ENCODE measurements at regions not wholly inside any gene's neighbourhood (a gene's known extent, or its start where the extent isn't known, plus 50 kb on each side); places are given as distances from the start of the nearest gene placed in this dataset.

DNA sequence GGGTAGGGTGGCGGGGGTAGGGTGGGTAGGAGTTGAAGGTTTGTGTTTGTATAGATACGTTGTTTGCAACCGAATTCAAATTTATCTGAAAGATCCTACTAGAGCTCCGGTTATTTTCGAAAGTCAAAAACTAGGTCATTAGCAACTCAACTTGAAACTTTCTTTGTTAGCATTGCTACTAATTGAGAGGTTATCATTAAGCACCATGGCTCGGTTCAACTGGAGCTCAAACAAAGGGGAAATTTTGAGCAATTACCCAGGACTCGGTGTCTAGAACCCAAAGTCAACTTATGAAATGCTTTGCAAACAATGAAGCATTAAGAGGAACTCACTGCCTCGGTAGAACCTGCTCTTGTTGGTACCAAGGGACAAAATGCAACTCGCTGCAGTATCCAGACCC is 207.7 kb downstream of the BCAT1 start:
- no peak for DNase-seq (ENCODE audit: low read depth)
- H3K4me3 ChIP-seq (ENCODE audit: low read depth, low read length) = no peak overlapping the region
- TF ChIP-seq, protein P1, sequence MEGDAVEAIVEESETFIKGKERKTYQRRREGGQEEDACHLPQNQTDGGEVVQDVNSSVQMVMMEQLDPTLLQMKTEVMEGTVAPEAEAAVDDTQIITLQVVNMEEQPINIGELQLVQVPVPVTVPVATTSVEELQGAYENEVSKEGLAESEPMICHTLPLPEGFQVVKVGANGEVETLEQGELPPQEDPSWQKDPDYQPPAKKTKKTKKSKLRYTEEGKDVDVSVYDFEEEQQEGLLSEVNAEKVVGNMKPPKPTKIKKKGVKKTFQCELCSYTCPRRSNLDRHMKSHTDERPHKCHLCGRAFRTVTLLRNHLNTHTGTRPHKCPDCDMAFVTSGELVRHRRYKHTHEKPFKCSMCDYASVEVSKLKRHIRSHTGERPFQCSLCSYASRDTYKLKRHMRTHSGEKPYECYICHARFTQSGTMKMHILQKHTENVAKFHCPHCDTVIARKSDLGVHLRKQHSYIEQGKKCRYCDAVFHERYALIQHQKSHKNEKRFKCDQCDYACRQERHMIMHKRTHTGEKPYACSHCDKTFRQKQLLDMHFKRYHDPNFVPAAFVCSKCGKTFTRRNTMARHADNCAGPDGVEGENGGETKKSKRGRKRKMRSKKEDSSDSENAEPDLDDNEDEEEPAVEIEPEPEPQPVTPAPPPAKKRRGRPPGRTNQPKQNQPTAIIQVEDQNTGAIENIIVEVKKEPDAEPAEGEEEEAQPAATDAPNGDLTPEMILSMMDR (IDR thresholded peaks at IDR 0.05; ENCODE audit: insufficient read depth, low read length) = no peak

DNA sequence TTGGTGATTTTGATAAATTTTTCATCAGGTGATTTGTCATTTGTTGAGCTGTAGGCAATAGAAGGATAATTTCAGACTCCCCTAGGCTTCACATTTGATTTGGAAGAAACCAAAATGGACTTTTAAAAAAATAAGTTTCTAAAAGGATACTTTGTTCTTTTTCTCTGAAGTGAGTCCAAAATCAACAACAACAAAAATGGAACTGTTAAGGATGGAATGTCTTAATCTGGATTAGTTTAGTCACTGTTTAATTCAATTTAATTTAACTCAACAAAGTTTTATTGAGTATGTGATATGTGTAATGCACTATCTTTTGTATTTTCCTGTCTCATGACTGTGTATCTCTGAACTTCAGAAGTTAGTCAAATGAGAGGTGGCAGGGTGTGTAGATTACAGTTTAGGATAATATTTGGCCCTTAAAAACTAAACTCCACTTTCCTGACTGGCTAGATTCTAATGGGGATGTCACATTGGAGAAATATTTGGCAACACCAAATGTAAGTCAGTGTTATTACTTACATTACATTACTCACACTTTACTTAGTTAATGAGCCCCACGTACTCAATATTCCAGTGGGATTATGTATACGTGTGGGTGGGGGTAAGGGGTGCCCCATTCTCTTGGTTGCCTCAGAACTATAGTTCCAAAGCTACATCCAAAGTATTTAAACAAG is 209.7 kb downstream of the BCAT1 start:
- no peak overlapping the region for H3K4me3 ChIP-seq (ENCODE audit: low read depth, low read length)
- TF ChIP-seq, protein P1 (IDR thresholded peaks at IDR 0.05; ENCODE audit: insufficient read depth, low read length) = no peak
- DNase-seq (ENCODE audit: low read depth) = peak; percentile 18

DNA sequence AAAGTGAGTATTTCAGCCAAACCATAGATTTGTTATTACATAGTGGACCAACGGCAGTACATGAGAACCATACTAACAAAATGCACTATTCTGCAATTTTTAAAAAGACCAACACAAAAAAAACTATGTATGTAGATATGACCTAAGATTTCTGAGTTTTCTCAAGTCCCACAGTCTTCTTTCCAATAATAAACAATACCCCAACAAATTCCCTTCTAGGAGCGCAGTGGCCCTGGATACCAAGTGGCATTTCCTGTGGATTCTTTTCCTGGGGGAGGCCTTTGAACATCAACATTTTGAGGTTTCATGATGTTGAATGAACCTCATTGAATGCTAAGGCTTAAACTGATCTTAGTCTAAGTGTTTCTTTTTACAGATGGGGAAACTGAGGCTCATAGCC is 210.5 kb downstream of the BCAT1 start:
- TF ChIP-seq, protein P1 (IDR thresholded peaks at IDR 0.05; ENCODE audit: insufficient read depth, low read length) = no peak
- no peak for DNase-seq (ENCODE audit: low read depth)
- no peak overlapping the region for H3K4me3 ChIP-seq (ENCODE audit: low read depth, low read length)

DNA sequence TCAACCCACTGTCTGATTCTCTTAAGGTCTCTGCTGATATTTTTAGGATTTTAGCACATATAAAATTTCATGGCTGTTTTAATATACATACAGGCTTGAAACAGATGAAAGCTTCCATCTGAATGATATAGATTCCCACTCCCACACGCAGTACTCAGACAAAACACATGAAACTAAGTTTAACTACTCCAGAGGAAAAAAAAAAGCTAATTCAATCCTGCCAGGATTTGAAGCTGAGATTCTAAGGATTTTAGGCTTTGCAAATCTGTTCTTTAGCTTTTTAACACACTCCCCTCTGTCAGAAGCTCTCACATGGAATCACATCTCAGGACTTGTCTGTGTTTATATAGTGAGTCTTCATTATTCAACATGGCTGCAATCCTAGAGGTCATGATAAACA is 217.3 kb downstream of the BCAT1 start:
- H3K4me3 ChIP-seq (ENCODE audit: low read depth, low read length) = no peak overlapping the region
- no peak for DNase-seq (ENCODE audit: low read depth)
- TF ChIP-seq, protein P1 (IDR thresholded peaks at IDR 0.05; ENCODE audit: insufficient read depth, low read length) = no peak

DNA sequence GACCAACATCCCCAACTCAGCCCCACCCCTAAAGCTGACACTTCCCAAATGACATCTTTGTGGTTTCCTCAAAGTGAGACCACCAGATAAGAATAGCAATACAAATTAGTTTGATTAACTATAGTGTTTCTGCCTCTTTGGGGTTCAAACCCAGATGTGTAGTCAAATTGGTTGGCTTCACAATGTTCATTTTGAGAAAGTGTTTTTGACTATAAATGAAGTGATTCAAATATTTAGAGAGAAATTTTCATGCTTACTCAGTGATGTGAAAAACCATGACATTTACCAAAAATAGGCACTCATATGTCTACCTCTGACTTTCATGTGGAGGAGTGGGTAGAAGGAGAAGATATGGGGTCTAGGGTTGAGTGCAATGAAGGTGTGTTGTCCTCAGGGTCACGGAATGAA is 218.4 kb downstream of the BCAT1 start:
- TF ChIP-seq, protein P1 (IDR thresholded peaks at IDR 0.05; ENCODE audit: insufficient read depth, low read length) = no peak
- no peak for DNase-seq (ENCODE audit: low read depth)
- H3K4me3 ChIP-seq (ENCODE audit: low read depth, low read length) = no peak overlapping the region

DNA sequence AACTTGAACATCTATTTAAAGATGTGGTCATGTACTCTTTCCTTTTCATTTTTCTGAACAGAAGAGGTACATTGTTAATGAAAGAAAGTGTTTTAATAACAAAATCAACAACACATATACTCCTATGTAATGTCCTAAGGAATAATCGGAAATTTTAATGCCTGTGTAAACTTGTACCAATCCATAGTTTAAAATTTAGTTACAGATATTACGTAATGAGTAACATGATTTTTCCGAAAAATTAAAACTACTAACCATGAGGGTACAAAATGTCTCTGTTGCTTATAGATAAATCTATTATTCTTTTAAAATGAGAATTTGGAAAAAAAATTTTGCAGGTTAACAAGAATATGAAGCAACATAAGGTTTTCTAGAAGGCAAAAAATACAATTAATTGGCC is 220.1 kb downstream of the BCAT1 start:
- TF ChIP-seq, protein P1 (IDR thresholded peaks at IDR 0.05; ENCODE audit: insufficient read depth, low read length) = no peak
- H3K4me3 ChIP-seq (ENCODE audit: low read depth, low read length) = no peak overlapping the region
- no peak for DNase-seq (ENCODE audit: low read depth)

DNA sequence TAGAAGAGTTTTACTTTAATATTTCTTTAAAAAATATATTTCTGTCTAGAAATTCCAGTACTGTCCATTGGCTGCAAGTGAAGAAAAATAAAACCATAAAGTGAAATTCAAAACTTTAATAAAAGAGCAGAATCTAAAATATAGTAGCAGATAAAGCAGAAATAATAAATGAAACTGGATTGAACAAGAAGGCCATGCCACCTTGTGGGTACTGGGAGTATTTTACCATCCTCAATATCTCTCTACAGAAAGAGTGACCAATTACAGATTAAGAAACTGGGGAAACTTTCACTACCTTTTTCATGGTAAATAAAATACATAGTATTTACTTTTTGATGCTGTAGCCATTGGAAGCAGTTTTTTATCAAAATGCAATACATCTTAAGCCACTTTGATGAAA is 220.5 kb downstream of the BCAT1 start:
- TF ChIP-seq, protein P1 (IDR thresholded peaks at IDR 0.05; ENCODE audit: insufficient read depth, low read length) = peak; percentile 63
- no peak overlapping the region for H3K4me3 ChIP-seq (ENCODE audit: low read depth, low read length)
- DNase-seq (ENCODE audit: low read depth) = peak; percentile 62

Data from fibroblast of the aortic adventitia (primary cell).